GM18907 (cell line): ENCODE measurements at regions not wholly inside any gene's neighbourhood (a gene's known extent, or its start where the extent isn't known, plus 50 kb on each side); places are given as distances from the start of the nearest gene placed in this dataset.
A peak's percentile ranks its signal among the peaks of the same experiment; 100 is the strongest.
"Not testable (repeated sequence)": the region's sequence is repeated elsewhere in the genome, so short reads cannot be mapped to it uniquely, and the experiment has no call there.

ENCODE experiments used
- ATAC-seq: cut with Tn5 transposase; IDR thresholded peaks from one replicate; pipeline ENCODE4 v1.9.1; 2021; ENCODE audit warnings: mild to moderate bottlenecking, moderate library complexity; ENCODE audit not compliant: unreplicated experiment

GRCh38 chr10:85284778-85285770 lies 956.7 kb downstream of the CCSER2 start:
- no peak for ATAC-seq

GRCh38 chr10:85293483-85293882 lies 965.1 kb downstream of the CCSER2 start:
- no peak for ATAC-seq

GRCh38 chr10:85311613-85312337 lies 983.4 kb downstream of the CCSER2 start:
- no peak for ATAC-seq

- ATAC-seq: no peak
Observed at GRCh38 chr10:85315657-85316056, 987.3 kb downstream of the CCSER2 start.

- ATAC-seq: no peak
Observed at GRCh38 chr10:85316276-85316675, 987.9 kb downstream of the CCSER2 start.

- ATAC-seq: peak; percentile 52
Observed at GRCh38 chr10:85317827-85318226, 989.4 kb downstream of the CCSER2 start.

GRCh38 chr10:85318809-85319807 lies 990.7 kb downstream of the CCSER2 start:
- ATAC-seq: no peak

- ATAC-seq: no peak
Observed at GRCh38 chr10:85319826-85320225, 991.4 kb downstream of the CCSER2 start.

GRCh38 chr10:85333594-85333993 lies 1005.2 kb downstream of the CCSER2 start:
- ATAC-seq: no peak

GRCh38 chr10:85362401-85362800 lies 1004.2 kb downstream of the GRID1 start:
- no peak for ATAC-seq

GRCh38 chr10:85377029-85377806 lies 989.4 kb downstream of the GRID1 start:
- no peak for ATAC-seq

- no peak for ATAC-seq
Observed at GRCh38 chr10:85379338-85379737, 987.3 kb downstream of the GRID1 start.

- ATAC-seq: no peak
Observed at GRCh38 chr10:85400981-85401695, 965.5 kb downstream of the GRID1 start.

- no peak for ATAC-seq
Observed at GRCh38 chr10:85402541-85402940, 964.1 kb downstream of the GRID1 start.

GRCh38 chr10:85407088-85407487 lies 959.5 kb downstream of the GRID1 start:
- no peak for ATAC-seq

- no peak for ATAC-seq
Observed at GRCh38 chr10:85408388-85408787, 958.2 kb downstream of the GRID1 start.

- ATAC-seq: not testable (repeated sequence)
Observed at GRCh38 chr10:85410586-85410985, 956.0 kb downstream of the GRID1 start.

- ATAC-seq: no peak
Observed at GRCh38 chr10:85413570-85413969, 953.0 kb downstream of the GRID1 start.

- ATAC-seq: no peak
Observed at GRCh38 chr10:85420501-85421191, 945.9 kb downstream of the GRID1 start.
